GM20000 (cell line): ENCODE measurements at regions not wholly inside any gene's neighbourhood (a gene's known extent, or its start where the extent isn't known, plus 50 kb on each side); places are given as distances from the start of the nearest gene placed in this dataset.

ENCODE experiments used
- DNase-seq: peaks from one replicate; pipeline ENCODE4 v3.0.0; 2012; ENCODE audit warnings: low spot score
- TF ChIP-seq, protein P1 (sequence below): IDR thresholded peaks from 2 replicates; pipeline ENCODE4 v1.5.1; 2012; ENCODE audit warnings: mild to moderate bottlenecking, control low read depth; ENCODE audit errors: extremely low read depth, missing control alignments

DNA sequence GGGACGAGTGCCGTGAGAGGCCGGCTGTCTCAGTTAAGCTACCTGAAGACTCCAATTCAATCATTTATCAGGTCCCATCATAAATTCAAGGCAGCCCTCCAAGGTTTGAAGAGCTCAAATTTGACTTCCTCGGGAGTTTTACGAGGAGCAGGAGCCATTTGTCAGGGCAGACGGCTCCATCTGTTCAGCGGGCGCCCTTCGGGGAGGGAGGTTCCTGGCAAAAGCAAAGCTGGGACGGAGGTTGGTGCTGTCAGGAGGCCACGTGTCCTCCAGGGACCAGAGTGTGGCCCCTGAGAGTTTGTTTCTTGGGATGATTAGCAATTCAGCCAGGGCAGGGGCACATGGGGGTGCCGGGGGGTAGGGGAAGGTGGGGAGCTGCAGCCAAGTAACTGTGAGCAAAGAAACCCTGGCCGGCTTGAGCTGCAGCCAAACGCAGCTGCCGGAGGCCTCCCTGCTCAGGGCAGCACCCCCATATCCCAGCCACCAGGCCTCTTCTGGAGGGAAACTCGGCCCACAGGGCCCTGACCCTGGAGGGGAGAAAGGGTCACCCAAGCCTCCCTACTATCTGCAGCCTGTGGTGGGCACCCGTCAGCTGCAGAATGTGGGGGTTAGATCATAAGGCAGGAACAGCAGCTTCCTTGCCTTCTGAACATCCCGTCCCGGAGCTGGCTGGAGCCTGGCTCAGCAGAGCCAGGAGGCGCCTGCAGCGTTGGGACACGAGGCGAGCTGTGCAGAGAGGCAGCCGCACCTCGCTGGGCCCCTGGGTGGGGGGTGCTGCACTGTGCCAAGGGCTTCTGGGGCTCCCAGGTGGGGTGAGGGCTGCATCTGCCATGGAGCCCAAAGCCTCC lies 63.6 kb upstream of the GATA5 start:
- no peak for DNase-seq
- TF ChIP-seq, protein P1, sequence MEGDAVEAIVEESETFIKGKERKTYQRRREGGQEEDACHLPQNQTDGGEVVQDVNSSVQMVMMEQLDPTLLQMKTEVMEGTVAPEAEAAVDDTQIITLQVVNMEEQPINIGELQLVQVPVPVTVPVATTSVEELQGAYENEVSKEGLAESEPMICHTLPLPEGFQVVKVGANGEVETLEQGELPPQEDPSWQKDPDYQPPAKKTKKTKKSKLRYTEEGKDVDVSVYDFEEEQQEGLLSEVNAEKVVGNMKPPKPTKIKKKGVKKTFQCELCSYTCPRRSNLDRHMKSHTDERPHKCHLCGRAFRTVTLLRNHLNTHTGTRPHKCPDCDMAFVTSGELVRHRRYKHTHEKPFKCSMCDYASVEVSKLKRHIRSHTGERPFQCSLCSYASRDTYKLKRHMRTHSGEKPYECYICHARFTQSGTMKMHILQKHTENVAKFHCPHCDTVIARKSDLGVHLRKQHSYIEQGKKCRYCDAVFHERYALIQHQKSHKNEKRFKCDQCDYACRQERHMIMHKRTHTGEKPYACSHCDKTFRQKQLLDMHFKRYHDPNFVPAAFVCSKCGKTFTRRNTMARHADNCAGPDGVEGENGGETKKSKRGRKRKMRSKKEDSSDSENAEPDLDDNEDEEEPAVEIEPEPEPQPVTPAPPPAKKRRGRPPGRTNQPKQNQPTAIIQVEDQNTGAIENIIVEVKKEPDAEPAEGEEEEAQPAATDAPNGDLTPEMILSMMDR: no peak

DNA sequence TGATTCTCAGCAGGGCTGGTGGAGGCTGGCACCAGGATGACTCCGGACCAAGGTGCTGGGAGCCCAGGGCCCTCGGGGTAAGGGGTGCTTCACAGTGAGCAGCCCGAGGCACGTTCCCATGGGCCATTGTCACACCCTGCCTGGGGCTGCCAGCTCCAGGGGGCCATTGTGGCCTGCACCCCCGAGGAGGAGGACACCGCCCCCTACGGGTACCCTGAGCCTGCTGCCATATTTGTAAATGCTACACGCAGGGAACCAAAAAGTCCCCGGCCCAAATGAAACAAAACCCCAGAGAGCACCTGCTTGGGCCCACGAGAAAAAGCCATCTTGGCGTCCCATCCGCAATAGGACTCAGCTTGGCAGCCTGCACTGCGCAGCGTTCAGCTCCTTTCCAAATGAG lies 64.7 kb upstream of the GATA5 start:
- TF ChIP-seq, protein P1: no peak
- no peak for DNase-seq

DNA sequence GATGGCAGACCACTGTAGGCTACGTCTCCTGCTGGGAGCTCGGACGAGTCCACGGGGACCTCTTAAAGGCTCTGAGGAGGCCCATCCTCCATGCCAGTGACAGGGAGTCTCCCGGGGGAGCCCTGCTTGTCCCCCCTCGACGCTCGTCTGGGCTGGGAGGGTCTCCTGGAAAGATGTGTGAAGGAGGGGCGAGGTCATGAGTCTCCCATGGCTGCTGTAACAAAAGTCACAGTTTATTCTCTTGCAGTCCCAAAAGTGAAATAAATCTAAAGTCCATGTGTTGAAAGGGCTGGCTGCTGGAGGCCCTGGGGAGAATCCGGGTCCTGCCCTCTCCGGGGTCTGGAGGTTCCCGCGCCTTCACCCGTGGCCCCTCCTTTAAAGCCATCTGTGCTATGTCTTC lies 67.1 kb upstream of the GATA5 start:
- TF ChIP-seq, protein P1: no peak
- DNase-seq: no peak

DNA sequence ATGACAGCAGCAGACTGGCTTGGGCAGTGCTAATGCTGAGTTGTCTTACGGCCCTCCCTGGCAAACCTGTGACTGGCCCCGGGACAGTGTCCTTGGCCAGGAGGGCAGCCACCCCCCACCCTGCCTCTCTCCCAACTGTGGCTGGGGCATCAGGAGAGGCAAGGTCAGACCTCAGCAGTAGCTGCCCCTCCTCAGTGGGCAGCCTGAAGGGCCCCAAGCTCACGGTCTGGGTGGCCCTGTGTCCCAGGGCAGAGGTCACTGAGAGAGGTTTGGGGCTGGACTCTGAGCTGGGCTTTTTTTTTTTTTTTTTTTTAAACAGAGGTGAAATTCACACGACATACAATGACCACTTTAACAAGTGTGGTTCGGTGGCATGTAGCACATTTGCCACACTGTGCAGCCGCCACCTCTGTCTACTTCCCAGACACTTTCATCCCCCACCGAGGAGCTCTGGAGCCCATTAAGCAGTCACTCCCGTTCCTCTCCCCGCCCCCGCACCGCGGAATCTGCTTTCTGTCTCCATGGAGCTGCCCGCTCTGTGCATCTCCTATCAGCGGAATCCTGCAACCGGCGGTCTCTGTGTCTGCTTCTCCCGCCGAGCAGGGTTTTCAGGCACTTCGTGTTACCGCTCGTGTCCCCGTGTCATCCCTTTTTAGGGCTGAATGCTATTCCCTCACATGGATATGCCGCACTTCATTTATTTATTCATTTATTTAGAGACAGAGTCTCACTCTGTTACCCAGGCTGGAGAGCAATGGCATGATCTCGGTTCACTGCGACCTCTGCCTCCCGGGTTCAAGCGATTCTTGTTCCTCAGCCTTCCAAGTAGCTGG lies 67.9 kb upstream of the GATA5 start:
- TF ChIP-seq, protein P1: no peak

DNA sequence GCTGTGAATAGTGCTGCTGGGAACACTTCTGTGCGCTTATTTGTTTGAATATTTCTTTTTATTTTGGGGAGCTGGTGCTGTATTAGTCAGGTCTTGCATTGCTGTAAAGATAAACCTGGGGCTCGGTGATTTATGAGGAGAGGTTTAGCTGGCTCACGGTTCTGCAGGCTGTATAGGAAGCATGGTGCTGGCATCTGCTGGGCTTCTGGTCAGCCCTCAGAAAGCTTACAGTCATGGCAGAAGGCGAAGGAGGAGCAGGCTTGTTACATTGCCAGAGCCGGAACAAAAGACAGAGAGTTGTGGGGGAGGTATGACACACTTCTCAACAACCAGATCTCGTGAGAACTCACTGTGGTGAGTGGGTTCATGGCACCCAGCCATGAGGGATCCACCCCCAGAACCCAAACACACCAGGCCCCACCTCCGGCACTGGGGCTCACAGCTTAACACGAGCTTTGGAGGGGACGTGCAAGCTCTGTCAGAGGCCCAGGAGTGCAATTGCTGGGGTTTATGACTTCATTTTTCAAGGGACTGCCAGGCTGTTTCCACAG lies 68.8 kb upstream of the GATA5 start:
- TF ChIP-seq, protein P1: no peak
- DNase-seq: no peak

More for the DNA sequence above, 67.9 kb upstream of the GATA5 start:
- DNase-seq: no peak

DNA sequence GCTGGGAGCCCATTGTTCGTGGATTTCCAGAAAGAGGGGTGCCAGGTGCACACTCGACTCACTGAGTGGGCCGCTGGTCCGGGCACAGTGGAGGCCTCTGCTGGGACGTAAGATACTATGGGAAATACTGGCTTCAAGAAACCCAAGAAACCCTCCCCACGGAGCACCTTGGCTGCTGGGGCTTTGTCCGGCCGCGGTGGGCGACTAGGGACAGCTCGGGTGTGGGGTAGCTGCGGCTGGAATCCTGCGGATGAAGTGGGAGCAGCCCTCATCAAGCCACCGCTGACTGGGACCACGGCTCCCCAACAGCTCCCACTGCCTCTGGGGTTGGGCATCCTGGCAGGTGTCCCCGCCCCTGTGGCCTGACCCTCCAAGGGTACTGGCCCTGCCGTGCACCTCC lies 69.5 kb upstream of the GATA5 start:
- no peak for DNase-seq
- TF ChIP-seq, protein P1: no peak
